GM12872 (cell line): ENCODE measurements at regions not wholly inside any gene's neighbourhood (a gene's known extent, or its start where the extent isn't known, plus 50 kb on each side); places are given as distances from the start of the nearest gene placed in this dataset.

Experiments
- CTCF ChIP-seq: IDR thresholded peaks from 3 replicates; pipeline ENCODE4 v1.5.1; 2011; ENCODE audit warnings: low read depth, mild to moderate bottlenecking, low read length, moderate library complexity; ENCODE audit not compliant: insufficient read depth

- no peak for TF ChIP-seq CTCF
Measured at GRCh38 chr10:28481968-28482367, 51.0 kb upstream of the WAC start.
